H9 (cell line): ENCODE measurements at regions not wholly inside any gene's neighbourhood (a gene's known extent, or its start where the extent isn't known, plus 50 kb on each side); places are given as distances from the start of the nearest gene placed in this dataset.

Source experiments
- DNase-seq: peaks from one replicate; pipeline ENCODE4 v3.0.0-alpha.2; 2017
- H2AFZ ChIP-seq: one replicate; pipeline ENCODE4 v1.6.1; 2013; ENCODE audit warnings: mild to moderate bottlenecking, low read length, control low read depth, moderate library complexity
- H2AK5ac ChIP-seq: 2 replicates; pipeline ENCODE4 v1.6.1; 2013; ENCODE audit warnings: low read length, control low read depth, mixed read lengths; ENCODE audit not compliant: insufficient read length
- H2BK120ac ChIP-seq: one replicate; pipeline ENCODE4 v1.6.1; 2013; ENCODE audit warnings: low read depth, mild to moderate bottlenecking, low read length, control low read depth, inconsistent platforms; ENCODE audit not compliant: poor library complexity, severe bottlenecking
- H2BK12ac ChIP-seq: 2 replicates; pipeline ENCODE4 v1.6.1; 2013; ENCODE audit warnings: low read length, control low read depth, mixed read lengths, low read depth; ENCODE audit not compliant: insufficient read length
- H2BK15ac ChIP-seq: 2 replicates; pipeline ENCODE4 v1.6.1; 2013; ENCODE audit warnings: low read depth, low read length, control low read depth
- H2BK20ac ChIP-seq: one replicate; pipeline ENCODE4 v1.6.1; 2013; ENCODE audit warnings: low read depth, mild to moderate bottlenecking, low read length, control low read depth, inconsistent platforms; ENCODE audit not compliant: poor library complexity, severe bottlenecking
- H2BK5ac ChIP-seq: 2 replicates; pipeline ENCODE4 v1.6.1; 2013; ENCODE audit warnings: low read length, control low read depth, mixed read lengths; ENCODE audit not compliant: insufficient read length
- H3K14ac ChIP-seq: 2 replicates; pipeline ENCODE4 v1.6.1; 2013; ENCODE audit warnings: low read length, control low read depth; ENCODE audit not compliant: insufficient read depth
- H3K18ac ChIP-seq: 2 replicates; pipeline ENCODE4 v1.6.1; 2013; ENCODE audit warnings: low read depth, mild to moderate bottlenecking, mixed read lengths, low read length, control low read depth; ENCODE audit not compliant: insufficient read length
- H3K23ac ChIP-seq: 2 replicates; pipeline ENCODE4 v1.6.1; 2013; ENCODE audit warnings: low read length, control low read depth, mixed read lengths, low read depth; ENCODE audit not compliant: insufficient read length
- H3K23me2 ChIP-seq: 2 replicates; pipeline ENCODE4 v1.6.1; 2013; ENCODE audit warnings: low read depth, mild to moderate bottlenecking, mixed read lengths, low read length, control low read depth; ENCODE audit not compliant: insufficient read length, poor library complexity, severe bottlenecking
- H3K27ac ChIP-seq: 2 replicates; pipeline ENCODE4 v1.5.1; 2013; ENCODE audit warnings: low read length, control low read depth, mixed read lengths, low read depth; ENCODE audit not compliant: insufficient read length
- H3K27me3 ChIP-seq: 2 replicates; pipeline ENCODE4 v1.6.1; 2013; ENCODE audit warnings: low read length, control low read depth, inconsistent platforms; ENCODE audit not compliant: insufficient read depth
- H3K4ac ChIP-seq: 2 replicates; pipeline ENCODE4 v1.6.1; 2013; ENCODE audit warnings: low read depth, mild to moderate bottlenecking, control low read depth, inconsistent platforms, low read length, moderate library complexity
- H3K4me1 ChIP-seq: 2 replicates; pipeline ENCODE4 v1.6.1; 2013; ENCODE audit warnings: low read length, control low read depth, inconsistent platforms; ENCODE audit not compliant: insufficient read depth
- H3K4me2 ChIP-seq: 2 replicates; pipeline ENCODE4 v1.6.1; 2013; ENCODE audit warnings: low read length, control low read depth, mixed read lengths; ENCODE audit not compliant: insufficient read length, insufficient read depth
- H3K56ac ChIP-seq: 2 replicates; pipeline ENCODE4 v1.6.1; 2013; ENCODE audit warnings: low read depth, mild to moderate bottlenecking, mixed read lengths, low read length, control low read depth; ENCODE audit not compliant: insufficient read length
- H3K79me1 ChIP-seq: 2 replicates; pipeline ENCODE4 v1.6.1; 2013; ENCODE audit warnings: low read depth, mild to moderate bottlenecking, moderate library complexity, low read length, control low read depth, inconsistent platforms; ENCODE audit not compliant: insufficient read depth, poor library complexity, severe bottlenecking
- H3K79me2 ChIP-seq: 2 replicates; pipeline ENCODE4 v1.6.1; 2013; ENCODE audit warnings: low read length, control low read depth, inconsistent platforms; ENCODE audit not compliant: insufficient read depth
- H3K9ac ChIP-seq: 2 replicates; pipeline ENCODE4 v1.6.1; 2013; ENCODE audit warnings: low read length, control low read depth, mixed read lengths; ENCODE audit not compliant: insufficient read length; ENCODE audit errors: extremely low read depth
- H3K9me3 ChIP-seq: one replicate; pipeline ENCODE4 v1.6.1; 2013; ENCODE audit warnings: low read depth, low read length, inconsistent platforms; ENCODE audit not compliant: control insufficient read depth
- H3T11ph ChIP-seq: one replicate; pipeline ENCODE4 v1.6.1; 2013; ENCODE audit warnings: mild to moderate bottlenecking, low read length, control low read depth, inconsistent platforms
- H4K20me1 ChIP-seq: one replicate; pipeline ENCODE4 v1.6.1; 2013; ENCODE audit not compliant: control insufficient read depth, insufficient read length, insufficient read depth
- H4K5ac ChIP-seq: 2 replicates; pipeline ENCODE4 v1.6.1; 2013; ENCODE audit warnings: low read depth, mild to moderate bottlenecking, mixed read lengths, low read length, control low read depth; ENCODE audit not compliant: insufficient read length
- H4K8ac ChIP-seq: replicated peaks from 2 replicates; pipeline ENCODE4 v1.6.1; 2013; ENCODE audit warnings: low read length, control low read depth, mixed read lengths, low read depth; ENCODE audit not compliant: insufficient read length
- H4K91ac ChIP-seq: 2 replicates; pipeline ENCODE4 v1.6.1; 2013; ENCODE audit warnings: low read depth, mild to moderate bottlenecking, moderate library complexity, mixed read lengths, low read length, control low read depth; ENCODE audit not compliant: insufficient read length
- H3K27ac Mint-ChIP-seq, 3 experiments: 2 replicates in 2 of 3; 3 replicates in 1 of 3; pipeline ENCODE4 v1.8.0; 2020 to 2021; ENCODE audit warnings: mixed read lengths in 3 of 3, mild to moderate bottlenecking in 1 of 3, moderate library complexity in 1 of 3
- H3K27me3 Mint-ChIP-seq: 2 replicates; pipeline ENCODE4 v1.8.0; 2021; ENCODE audit warnings: low read depth, mild to moderate bottlenecking, moderate library complexity, mixed read lengths
- H3K36me3 Mint-ChIP-seq, 3 experiments: 2 replicates in 2 of 3; 3 replicates in 1 of 3; pipeline ENCODE4 v1.8.0; 2020 to 2021; ENCODE audit warnings: low read depth in 3 of 3, mixed read lengths in 3 of 3; ENCODE audit not compliant: insufficient read depth in 1 of 3
- H3K4me1 Mint-ChIP-seq, 2 experiments: 2 replicates each; pipeline ENCODE4 v1.8.0; 2020; ENCODE audit warnings: mixed read lengths in 2 of 2
- H3K4me3 Mint-ChIP-seq, 2 experiments: 2 replicates in 1 of 2; 3 replicates in 1 of 2; pipeline ENCODE4 v1.8.0; 2020 to 2021; ENCODE audit warnings: mild to moderate bottlenecking in 2 of 2, mixed read lengths in 2 of 2, moderate library complexity in 1 of 2
- H3K9me3 Mint-ChIP-seq, 2 experiments: 2 replicates in 1 of 2; 3 replicates in 1 of 2; pipeline ENCODE4 v1.8.0; 2020; ENCODE audit warnings: mild to moderate bottlenecking in 2 of 2, mixed read lengths in 2 of 2, moderate library complexity in 1 of 2
- WGBS: extraction: QIAGEN DNeasy Blood & Tissue Kit; methylation state at CpG from one replicate; pipeline ENCODE4 v1.1.7; 2013; ENCODE audit warnings: missing lambda C conversion rate, low lambda C conversion rate, mixed read lengths; ENCODE audit not compliant: insufficient read length; ENCODE audit errors: extremely low coverage; 5-methylcytosine and 5-hydroxymethylcytosine counted together
- TF ChIP-seq, protein P1 (sequence below): fragments of 200-600 bp; sonication (generic); conservative IDR thresholded peaks from 3 replicates; pipeline ENCODE4 v1.8.0; 2021; ENCODE audit warnings: antibody characterized with exemption, mild to moderate bottlenecking

DNA sequence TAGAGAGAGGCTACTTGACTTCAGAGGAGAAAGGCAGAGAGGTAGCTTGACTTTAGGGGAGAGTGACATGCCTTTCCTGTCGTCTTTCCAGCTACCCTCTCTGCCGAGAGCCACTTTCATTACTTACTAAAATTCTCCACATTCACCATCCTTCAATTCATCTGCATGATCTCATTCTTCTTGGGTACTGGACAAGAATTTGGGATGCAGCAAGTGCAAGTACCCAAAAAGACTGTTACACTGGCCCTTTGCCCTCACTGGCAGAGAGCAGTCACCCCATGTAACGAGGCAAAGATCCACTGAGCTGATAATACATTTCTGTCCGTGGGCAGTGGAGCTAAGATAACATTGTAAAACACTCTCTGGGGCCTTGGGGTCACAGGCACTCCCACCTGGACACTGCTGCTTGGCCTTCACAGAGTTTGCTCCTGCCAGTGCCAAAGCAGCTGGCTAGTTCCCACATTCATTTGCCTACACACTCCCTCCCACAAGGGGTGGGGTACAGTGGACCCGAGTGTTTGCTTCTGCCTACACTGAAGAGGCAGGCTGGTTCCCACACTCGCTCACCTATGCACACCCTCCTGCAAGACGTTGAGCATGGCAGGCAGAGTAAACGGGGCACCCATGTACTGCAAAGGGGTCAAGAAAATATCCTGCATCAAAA lies 1276.9 kb upstream of the PCDH9 start:
- no peak overlapping the region for H3K56ac ChIP-seq
- peak overlapping the region in 2 of 3 experiments; percentile 46 to 65; a peak in 3 of 7 replicates for H3K27ac Mint-ChIP-seq
- no peak overlapping the region for H4K8ac ChIP-seq
- H2BK120ac ChIP-seq = no peak overlapping the region
- H3K14ac ChIP-seq = no peak overlapping the region
- H3K9me3 Mint-ChIP-seq = peaks cover 0 to 5% of the 10 kb centered on the region in 2 experiments; a peak in 2 of 5 replicates
- no peaks in the 10 kb centered on the region for H3K4me1 Mint-ChIP-seq
- H3K27me3 ChIP-seq = no peaks in the 10 kb centered on the region
- H3K27ac ChIP-seq = no peak overlapping the region
- no peaks in the 10 kb centered on the region for H3K79me1 ChIP-seq
- H2BK15ac ChIP-seq = no peak overlapping the region
- no peak overlapping the region for H4K91ac ChIP-seq
- no peak overlapping the region for H3K23ac ChIP-seq
- H3K9me3 ChIP-seq = no peaks in the 10 kb centered on the region
- no peak overlapping the region for H2AK5ac ChIP-seq
- H2BK5ac ChIP-seq = no peak overlapping the region
- no peak overlapping the region for H3K9ac ChIP-seq
- no peak overlapping the region for H3K4ac ChIP-seq
- no peaks in the 10 kb centered on the region for H3K23me2 ChIP-seq
- no peak overlapping the region for H3K18ac ChIP-seq
- no peak overlapping the region for H2BK20ac ChIP-seq
- H3T11ph ChIP-seq = no peak overlapping the region
- no peak overlapping the region for H4K5ac ChIP-seq
- H3K4me1 ChIP-seq = no peaks in the 10 kb centered on the region
- H3K4me2 ChIP-seq = no peak overlapping the region
- H3K79me2 ChIP-seq = no peaks in the 10 kb centered on the region
- no peak for DNase-seq
- no peak overlapping the region for H2BK12ac ChIP-seq
- TF ChIP-seq, protein P1, sequence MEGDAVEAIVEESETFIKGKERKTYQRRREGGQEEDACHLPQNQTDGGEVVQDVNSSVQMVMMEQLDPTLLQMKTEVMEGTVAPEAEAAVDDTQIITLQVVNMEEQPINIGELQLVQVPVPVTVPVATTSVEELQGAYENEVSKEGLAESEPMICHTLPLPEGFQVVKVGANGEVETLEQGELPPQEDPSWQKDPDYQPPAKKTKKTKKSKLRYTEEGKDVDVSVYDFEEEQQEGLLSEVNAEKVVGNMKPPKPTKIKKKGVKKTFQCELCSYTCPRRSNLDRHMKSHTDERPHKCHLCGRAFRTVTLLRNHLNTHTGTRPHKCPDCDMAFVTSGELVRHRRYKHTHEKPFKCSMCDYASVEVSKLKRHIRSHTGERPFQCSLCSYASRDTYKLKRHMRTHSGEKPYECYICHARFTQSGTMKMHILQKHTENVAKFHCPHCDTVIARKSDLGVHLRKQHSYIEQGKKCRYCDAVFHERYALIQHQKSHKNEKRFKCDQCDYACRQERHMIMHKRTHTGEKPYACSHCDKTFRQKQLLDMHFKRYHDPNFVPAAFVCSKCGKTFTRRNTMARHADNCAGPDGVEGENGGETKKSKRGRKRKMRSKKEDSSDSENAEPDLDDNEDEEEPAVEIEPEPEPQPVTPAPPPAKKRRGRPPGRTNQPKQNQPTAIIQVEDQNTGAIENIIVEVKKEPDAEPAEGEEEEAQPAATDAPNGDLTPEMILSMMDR = no peak
- H4K20me1 ChIP-seq = no peaks in the 10 kb centered on the region
- no peak overlapping the region for H2AFZ ChIP-seq
- H3K27me3 Mint-ChIP-seq = no peaks in the 10 kb centered on the region
- WGBS = no CpG with 5 or more reads among the region's 8 CpGs
- H3K36me3 Mint-ChIP-seq = peaks cover 0 to 6% (median 2%) of the 10 kb centered on the region in 3 experiments; a peak in 2 of 7 replicates
- H3K4me3 Mint-ChIP-seq = no peak overlapping the region
